ENCODE measurements at regions not wholly inside any gene's neighbourhood (a gene's known extent, or its start where the extent isn't known, plus 50 kb on each side); places are given as distances from the start of the nearest gene placed in this dataset.

DNA sequence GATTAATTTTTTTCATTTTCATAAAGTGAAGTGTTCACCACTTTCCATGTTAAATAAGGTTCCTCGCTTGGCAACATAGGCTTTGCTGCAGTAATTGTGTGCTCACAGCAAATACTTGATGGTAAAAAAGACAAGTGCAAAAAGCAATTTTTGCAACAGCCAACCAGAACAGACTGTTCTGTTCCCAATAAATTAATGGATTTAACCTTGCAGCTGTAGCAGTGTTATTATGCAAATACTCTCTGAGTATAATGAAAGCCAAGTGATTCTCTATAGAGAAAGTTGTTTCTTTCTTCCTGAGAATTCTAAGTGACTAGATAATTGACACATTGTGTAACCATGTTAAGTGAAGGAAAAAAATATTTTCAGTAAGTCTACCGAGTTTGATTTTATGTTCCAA, 183.7 kb upstream of the NAALADL2 start:
- no peak for TF ChIP-seq NFIC (IDR thresholded peaks at IDR 0.05)

DNA sequence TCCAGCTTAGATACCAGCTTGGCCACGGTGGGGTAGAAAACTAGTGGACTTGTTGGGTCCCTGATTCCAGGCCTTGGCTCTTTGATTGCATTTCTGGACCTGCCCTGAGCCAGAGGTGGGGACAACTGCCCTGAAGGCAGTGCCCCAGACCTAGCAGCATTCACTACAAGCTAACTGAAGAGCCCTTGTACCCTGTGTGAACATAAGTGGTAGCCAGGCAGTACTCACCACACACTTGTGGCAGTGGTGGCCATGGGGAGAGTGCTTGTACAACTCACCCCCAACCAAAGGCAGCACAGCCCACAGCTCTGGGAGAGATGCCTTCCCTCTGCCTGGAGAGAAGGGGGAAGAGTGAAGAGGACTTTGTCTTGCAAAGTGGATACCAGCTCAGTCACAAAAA, 177.3 kb upstream of the NAALADL2 start:
- TF ChIP-seq, protein P1, sequence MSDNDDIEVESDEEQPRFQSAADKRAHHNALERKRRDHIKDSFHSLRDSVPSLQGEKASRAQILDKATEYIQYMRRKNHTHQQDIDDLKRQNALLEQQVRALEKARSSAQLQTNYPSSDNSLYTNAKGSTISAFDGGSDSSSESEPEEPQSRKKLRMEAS (IDR thresholded peaks at IDR 0.05), result no peak
- no peak for TF ChIP-seq TAF1 (IDR thresholded peaks at IDR 0.05; ENCODE audit: low read depth)
- TF ChIP-seq CEBPB (IDR thresholded peaks at IDR 0.05), result no peak
- no peak for TF ChIP-seq EGR1 (IDR thresholded peaks at IDR 0.05)
- TF ChIP-seq NFIC (IDR thresholded peaks at IDR 0.05), result no peak
- TF ChIP-seq FOXM1 (IDR thresholded peaks at IDR 0.05; ENCODE audit: borderline replicate concordance, low read depth), result no peak
- TF ChIP-seq TCF12 (IDR thresholded peaks at IDR 0.05; ENCODE audit: low read depth), result no peak
- TF ChIP-seq RAD21 (IDR thresholded peaks at IDR 0.05; ENCODE audit: low read depth), result no peak
- no peak for TF ChIP-seq USF1 (IDR thresholded peaks at IDR 0.05)
- TF ChIP-seq YY1 (IDR thresholded peaks at IDR 0.05; ENCODE audit: low read depth), result no peak
- TF ChIP-seq REST (IDR thresholded peaks at IDR 0.05; ENCODE audit: low read depth), result no peak
- no peak for TF ChIP-seq TEAD4 (IDR thresholded peaks at IDR 0.05)

DNA sequence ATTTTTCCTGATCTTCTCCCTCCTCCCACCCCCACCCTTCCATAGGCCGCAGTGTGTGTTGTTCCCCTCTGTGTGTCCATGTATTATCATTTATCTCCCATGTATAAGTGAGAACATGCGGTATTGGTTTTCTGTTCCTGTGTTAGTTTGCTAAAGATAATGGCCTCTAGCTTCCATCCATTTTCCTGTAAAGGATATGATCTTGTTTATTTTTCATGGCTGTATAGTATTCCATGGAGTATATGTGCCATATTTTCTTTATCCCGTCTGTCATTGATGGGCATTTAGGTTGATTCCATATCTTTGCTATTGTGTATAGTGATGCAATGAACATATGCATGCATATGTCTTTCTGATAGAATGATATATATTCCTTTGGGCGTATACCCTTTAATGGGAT, 173.3 kb upstream of the NAALADL2 start:
- TF ChIP-seq YY1 (IDR thresholded peaks at IDR 0.05; ENCODE audit: low read depth) (no peak), TAF1 (IDR thresholded peaks at IDR 0.05; ENCODE audit: low read depth) (no peak), EGR1 (IDR thresholded peaks at IDR 0.05) (no peak), TCF12 (IDR thresholded peaks at IDR 0.05; ENCODE audit: low read depth) (no peak)

DNA sequence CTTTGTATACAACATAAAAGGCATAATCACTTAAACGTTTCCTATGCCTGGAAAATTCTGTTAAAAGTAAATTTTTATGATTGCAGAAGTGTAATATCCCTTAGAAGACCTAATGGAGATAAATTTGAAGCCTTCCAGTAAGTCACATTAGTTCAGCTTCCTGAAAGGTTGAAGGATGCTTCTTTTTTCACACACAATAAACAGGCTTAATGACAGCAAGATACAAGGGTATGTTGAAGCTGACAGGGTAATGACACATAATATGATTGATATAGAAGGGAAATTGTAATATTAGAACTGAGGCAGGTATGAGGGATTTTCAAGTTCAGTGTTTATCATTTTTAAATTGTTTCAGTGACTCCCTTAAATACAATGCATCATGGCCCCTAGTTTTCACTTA, 161.8 kb upstream of the NAALADL2 start:
- TF ChIP-seq CEBPB (IDR thresholded peaks at IDR 0.05) (no peak), YY1 (IDR thresholded peaks at IDR 0.05; ENCODE audit: low read depth) (no peak), TCF12 (IDR thresholded peaks at IDR 0.05; ENCODE audit: low read depth) (no peak), FOXM1 (IDR thresholded peaks at IDR 0.05; ENCODE audit: borderline replicate concordance, low read depth) (no peak), TEAD4 (IDR thresholded peaks at IDR 0.05) (no peak), EP300 (IDR thresholded peaks at IDR 0.05; ENCODE audit: borderline replicate concordance) (no peak), REST (IDR thresholded peaks at IDR 0.05; ENCODE audit: low read depth) (no peak), RAD21 (IDR thresholded peaks at IDR 0.05; ENCODE audit: low read depth) (no peak), EGR1 (IDR thresholded peaks at IDR 0.05) (no peak), CREB1 (IDR thresholded peaks at IDR 0.05; ENCODE audit: low read depth) (no peak), ZBTB7A (IDR thresholded peaks at IDR 0.05; ENCODE audit: low read depth) (no peak), NFIC (IDR thresholded peaks at IDR 0.05) (no peak)

- no peak for TF ChIP-seq FOXM1 (IDR thresholded peaks at IDR 0.05; ENCODE audit: borderline replicate concordance, low read depth)
Observed at GRCh38 chr3:174700736-174701135, 158.4 kb upstream of the NAALADL2 start.

- TF ChIP-seq TAF1 (IDR thresholded peaks at IDR 0.05; ENCODE audit: low read depth) (no peak), YY1 (IDR thresholded peaks at IDR 0.05; ENCODE audit: low read depth) (no peak), REST (IDR thresholded peaks at IDR 0.05; ENCODE audit: low read depth) (no peak), RAD21 (IDR thresholded peaks at IDR 0.05; ENCODE audit: low read depth) (no peak), NFIC (IDR thresholded peaks at IDR 0.05) (no peak), CREB1 (IDR thresholded peaks at IDR 0.05; ENCODE audit: low read depth) (no peak), USF1 (IDR thresholded peaks at IDR 0.05) (no peak), TCF12 (IDR thresholded peaks at IDR 0.05; ENCODE audit: low read depth) (no peak), TEAD4 (IDR thresholded peaks at IDR 0.05) (no peak), EGR1 (IDR thresholded peaks at IDR 0.05) (no peak), ZBTB7A (IDR thresholded peaks at IDR 0.05; ENCODE audit: low read depth) (no peak)
- TF ChIP-seq, protein P1 (IDR thresholded peaks at IDR 0.05), result no peak
Observed at GRCh38 chr3:174710612-174711011, 148.5 kb upstream of the NAALADL2 start.
